Esophagus squamous epithelium (tissue), 5 donors: ENCODE measurements at regions not wholly inside any gene's neighbourhood (a gene's known extent, or its start where the extent isn't known, plus 50 kb on each side); places are given as distances from the start of the nearest gene placed in this dataset.

Source experiments
- DNase-seq: peaks from one replicate; lab custom pipeline; 2025; lab: John Stamatoyannopoulos, UW
- H3K27ac ChIP-seq, 4 donors: fragments of 200-600 bp; sonication (generic); one replicate each; pipeline ENCODE4 v1.5.1; 2016 to 2019; ENCODE audit warnings: mild to moderate bottlenecking in 1 of 4
- H3K27me3 ChIP-seq, 4 donors: fragments of 200-600 bp; sonication (generic); 1 replicate in 3 of 4; 2 replicates in 1 of 4; pipeline versions ENCODE4 v1.5.1 to v1.6.0; 2017 to 2021; ENCODE audit warnings: antibody characterized with exemption in 1 of 4
- H3K36me3 ChIP-seq, 3 donors: fragments of 200-600 bp; sonication (generic); one replicate each; pipeline ENCODE4 v1.5.1; 2016 to 2019
- H3K4me1 ChIP-seq, 3 donors: fragments of 200-600 bp; sonication (generic); one replicate each; pipeline ENCODE4 v1.5.1; 2017 to 2019
- H3K4me3 ChIP-seq, 4 donors: fragments of 200-600 bp; sonication (generic); 1 replicate in 3 of 4; 2 replicates in 1 of 4; pipeline ENCODE4 v1.5.1; 2016 to 2019; ENCODE audit warnings: mild to moderate bottlenecking in 2 of 4, moderate library complexity in 1 of 4
- H3K9me3 ChIP-seq, 3 donors: fragments of 200-600 bp; sonication (generic); one replicate each; pipeline ENCODE4 v1.5.1; 2016 to 2019
- CTCF ChIP-seq, 6 experiments: fragments of 450-650 bp in 4 of 6; fragments of 200-600 bp in 2 of 6; sonication (generic) in 2 of 6; IDR thresholded peaks; one replicate each; pipeline ENCODE4 v1.5.1; 2016 to 2019; ENCODE audit warnings: antibody characterized with exemption in 6 of 6, mild to moderate bottlenecking in 4 of 6, moderate library complexity in 4 of 6
- POLR2A ChIP-seq, 4 donors: fragments of 450-650 bp; IDR thresholded peaks; one replicate each; pipeline ENCODE4 v1.6.1; 2017; ENCODE audit warnings: antibody characterized with exemption in 4 of 4, mild to moderate bottlenecking in 4 of 4, moderate library complexity in 3 of 4
- WGBS, 2 donors: methylation state at CpG; one replicate each; pipeline ENCODE4 v1.1.5; 2018; 5-methylcytosine and 5-hydroxymethylcytosine counted together
- intact Hi-C: fragments of 100-400 bp; cut with DNase I; formaldehyde crosslinking; loops from one replicate; pipeline ENCODE4 v1.15.0; 2022
- donor health status: DM: yes; HTN: yes; CAD: no.

DNA sequence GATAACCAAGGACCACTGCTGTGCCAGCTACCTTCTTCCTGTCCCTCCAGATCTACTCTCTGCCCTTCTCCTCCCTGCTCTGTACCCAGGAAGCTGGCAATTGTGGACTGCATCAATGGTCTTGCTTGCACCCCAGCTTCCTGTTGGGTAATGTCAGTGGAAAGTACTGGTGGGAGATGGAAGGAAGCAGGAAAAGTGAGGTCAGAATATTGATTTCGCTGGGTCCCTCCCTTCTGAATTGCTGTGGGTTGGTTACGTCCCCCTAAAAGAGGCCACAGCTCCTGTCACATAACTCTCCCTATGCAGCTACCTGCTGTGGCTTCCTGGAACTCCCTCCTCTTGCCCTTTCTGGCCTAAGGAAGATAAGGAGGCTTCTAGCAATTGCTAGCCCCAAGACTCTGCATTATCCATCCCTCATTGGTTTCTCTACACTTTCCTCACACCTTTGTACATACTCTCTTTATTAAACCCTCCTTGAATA, 81.2 kb downstream of the RASSF10 start:
- TF ChIP-seq POLR2A (IDR thresholded peaks at IDR 0.05) (no peak), CTCF (IDR thresholded peaks at IDR 0.05) (no peak)
- Histone ChIP-seq H3K27me3 (no peaks in the 10 kb centered on the region), H3K36me3 (no peaks in the 10 kb centered on the region), H3K4me3 (no peak overlapping the region), H3K27ac (no peak overlapping the region), H3K4me1 (peaks cover 0 to 35% (median 8%) of the 10 kb centered on the region in 3 donors), H3K9me3 (peaks cover 0 to 7% (median 0%) of the 10 kb centered on the region in 3 donors)
- no peak for DNase-seq
- WGBS, 2 donors: 68 to 73% methylated on average over 2 of the region's 2 CpGs
- intact Hi-C loops: no loop called here

DNA sequence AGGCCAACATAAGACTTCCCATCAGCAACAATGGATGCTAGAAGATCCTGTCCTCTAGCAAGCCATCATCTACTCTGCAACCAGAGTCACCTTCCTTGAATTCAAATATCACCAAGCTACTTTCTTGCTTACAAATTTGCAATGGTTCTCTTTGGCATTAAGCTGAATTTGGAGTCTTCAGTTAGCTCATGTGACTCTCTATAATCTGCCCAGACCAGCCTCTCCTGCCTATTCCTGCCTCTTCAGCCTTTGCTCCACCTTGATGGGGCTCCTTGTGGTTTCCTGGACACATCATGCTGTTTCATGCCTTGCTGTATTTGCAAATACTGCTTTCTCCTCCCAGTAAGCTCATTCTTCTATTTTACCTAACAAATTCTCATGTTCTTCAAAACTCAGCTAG, 82.3 kb downstream of the RASSF10 start:
- Histone ChIP-seq H3K9me3 (peaks cover 0 to 7% (median 0%) of the 10 kb centered on the region in 3 donors), H3K27me3 (no peaks in the 10 kb centered on the region), H3K4me3 (no peak overlapping the region), H3K27ac (peak overlapping the region; percentile 52 to 82 (median 71)), H3K36me3 (no peaks in the 10 kb centered on the region), H3K4me1 (peaks cover 0 to 38% (median 8%) of the 10 kb centered on the region in 3 donors)
- intact Hi-C loops: no loop called here
- TF ChIP-seq CTCF (IDR thresholded peaks at IDR 0.05): peak in 1 of 6 experiments; percentile 3
- no peak for TF ChIP-seq POLR2A (IDR thresholded peaks at IDR 0.05)
- no peak for DNase-seq

DNA sequence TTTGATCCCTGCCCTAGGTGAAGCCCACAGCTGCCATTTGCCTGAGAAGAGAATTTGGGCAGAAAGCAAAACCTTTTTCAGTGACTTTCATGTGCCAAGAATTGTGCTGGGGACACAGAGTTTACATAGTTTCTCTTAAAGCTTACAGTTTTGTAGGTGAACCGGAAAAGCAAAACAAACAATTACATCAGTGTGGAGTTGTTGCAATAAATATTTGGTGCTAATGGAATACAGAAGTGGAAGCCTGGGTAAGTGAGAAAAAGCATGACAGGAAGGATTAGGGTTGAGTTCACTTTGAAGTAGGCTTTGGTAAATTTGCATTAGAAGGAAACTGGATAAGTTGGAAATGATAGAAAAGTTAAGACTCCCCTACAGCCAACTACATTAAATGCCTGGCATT, 82.7 kb downstream of the RASSF10 start:
- Histone ChIP-seq H3K4me3 (no peak overlapping the region), H3K36me3 (no peaks in the 10 kb centered on the region), H3K9me3 (peaks cover 0 to 7% (median 0%) of the 10 kb centered on the region in 3 donors), H3K27ac (peak overlapping the region; percentile 52 to 82 (median 71)), H3K4me1 (peaks cover 0 to 38% (median 8%) of the 10 kb centered on the region in 3 donors), H3K27me3 (no peaks in the 10 kb centered on the region)
- DNase-seq: no peak
- 38 to 47% methylated on average over 1 of the region's 1 CpG for WGBS, 2 donors
- TF ChIP-seq POLR2A (IDR thresholded peaks at IDR 0.05) (no peak), CTCF (IDR thresholded peaks at IDR 0.05) (no peak)
- intact Hi-C loops: no loop called here

- Histone ChIP-seq H3K36me3 (no peaks in the 10 kb centered on the region), H3K27me3 (no peaks in the 10 kb centered on the region), H3K4me3 (no peak overlapping the region), H3K4me1 (peaks cover 8 to 57% (median 19%) of the 10 kb centered on the region in 3 donors), H3K9me3 (no peaks in the 10 kb centered on the region), H3K27ac (no peak overlapping the region)
- intact Hi-C loops: no loop called here
- no peak for DNase-seq
- 41 to 48% methylated on average over 6 of the region's 6 CpGs for WGBS, 2 donors
- no peak for TF ChIP-seq POLR2A (IDR thresholded peaks at IDR 0.05)
Measured at GRCh38 chr11:13094930-13095687, 86.0 kb downstream of the RASSF10 start.

GRCh38 chr11:13098063-13098462, 88.9 kb downstream of the RASSF10 start:
- no peaks in the 10 kb centered on the region for H3K27me3 ChIP-seq
- intact Hi-C loops: no loop called here
- no peaks in the 10 kb centered on the region for H3K9me3 ChIP-seq
- no peak overlapping the region for H3K4me3 ChIP-seq
- no peak for TF ChIP-seq CTCF (IDR thresholded peaks at IDR 0.05)
- DNase-seq: no peak
- H3K27ac ChIP-seq: peak overlapping the region in 1 of 4 donors; percentile 45
- no peaks in the 10 kb centered on the region for H3K36me3 ChIP-seq
- WGBS, 2 donors: 23 to 46% methylated on average over 2 to 3 of the region's 3 CpGs
- peaks cover 8 to 30% (median 10%) of the 10 kb centered on the region in 3 donors for H3K4me1 ChIP-seq
